ENCODE measurements at regions not wholly inside any gene's neighbourhood (a gene's known extent, or its start where the extent isn't known, plus 50 kb on each side); places are given as distances from the start of the nearest gene placed in this dataset.

- no peak for FAIRE-seq
Measured at GRCh38 chr16:6988846-6989245, 343.8 kb upstream of the RBFOX1 start.

More at GRCh38 chr16:6988846-6989245, 343.8 kb upstream of the RBFOX1 start:
- Histone ChIP-seq H3K9me3 (ENCODE audit: low read length) (peaks cover 4% of the 10 kb centered on the region; the same call in 1 of the 2 replicates), H3K27ac (ENCODE audit: extremely low read length, insufficient read depth, low read length) (no peak overlapping the region), H2AFZ (ENCODE audit: low read length) (no peak overlapping the region), H3K4me3 (replicated peaks in 1 of 3; ENCODE audit: insufficient read depth in 1 of 3, low read depth in 2 of 3, low read length in 3 of 3) (no peak overlapping the region), H3K27me3 (ENCODE audit: control insufficient read depth in 1 of 2, insufficient read depth in 2 of 2, low read length in 2 of 2) (no peaks in the 10 kb centered on the region; a peak in 1 of 5 replicates), H3K9ac (ENCODE audit: insufficient read depth, low read depth, low read length) (no peak overlapping the region), H4K20me1 (ENCODE audit: insufficient read depth, low read length) (no peaks in the 10 kb centered on the region), H3K36me3 (replicated peaks in 1 of 2; ENCODE audit: control insufficient read depth in 1 of 2, insufficient read depth in 2 of 2, low read length in 2 of 2) (no peaks in the 10 kb centered on the region), H3K79me2 (ENCODE audit: insufficient read depth, low read length) (no peaks in the 10 kb centered on the region), H3K4me2 (ENCODE audit: low read depth, low read length) (no peak overlapping the region), H3K4me1 (ENCODE audit: insufficient read depth, low read length) (no peaks in the 10 kb centered on the region)
- in situ Hi-C loops (cut with HindIII; ENCODE audit: extremely low pct_ligation_motif_present, low pct_unique_long_range_greater_than_20kb) (no loop called here), intact Hi-C loops (cut with micrococcal nuclease; ENCODE audit: unreplicated experiment) (no loop called here)
- BruUV-seq (replicated peaks), result no TSS peak
- ATAC-seq, result no peak
- TF ChIP-seq CREM (IDR thresholded peaks at IDR 0.05) (no peak), CREM (CRISPR knock-in tag; IDR thresholded peaks at IDR 0.05) (no peak), TGIF2 (CRISPR knock-in tag; IDR thresholded peaks at IDR 0.05) (no peak), ZNF543 (CRISPR knock-in tag; IDR thresholded peaks at IDR 0.05) (no peak), SIN3B (IDR thresholded peaks at IDR 0.05; ENCODE audit: low read length) (no peak), TIGD3 (CRISPR knock-in tag; IDR thresholded peaks at IDR 0.05; ENCODE audit: borderline replicate concordance) (no peak), PLSCR1 (CRISPR knock-in tag; IDR thresholded peaks at IDR 0.05; ENCODE audit: borderline replicate concordance) (no peak), SMARCE1 (IDR thresholded peaks at IDR 0.05; ENCODE audit: borderline replicate concordance) (no peak), FOXP4 (CRISPR knock-in tag; IDR thresholded peaks at IDR 0.05) (no peak), SMARCC2 (IDR thresholded peaks at IDR 0.05) (no peak), ELF4 (CRISPR knock-in tag; IDR thresholded peaks at IDR 0.05; ENCODE audit: borderline replicate concordance) (no peak), FOXC1 (CRISPR knock-in tag; IDR thresholded peaks at IDR 0.05; ENCODE audit: borderline replicate concordance) (no peak), KLF6 (CRISPR knock-in tag; IDR thresholded peaks at IDR 0.05) (no peak), DMTF1 (CRISPR knock-in tag; IDR thresholded peaks at IDR 0.05) (no peak)
- WGBS (ENCODE audit: low lambda C conversion rate), result 65% methylated on average over 10 of the region's 10 CpGs
- ChIA-PET CTCF (ENCODE audit: low intra/inter-chr PET ratio, low total read pairs) (no interaction called here), POLR2A (no interaction called here)
- no peak for DNase-seq (ENCODE audit: low spot score)

Data from HepG2 (cell line).